Panc1 (cell line): ENCODE measurements at regions not wholly inside any gene's neighbourhood (a gene's known extent, or its start where the extent isn't known, plus 50 kb on each side); places are given as distances from the start of the nearest gene placed in this dataset.

Experiments
- ATAC-seq: fragments of 200-7000 bp; cut with Tn5 transposase; 2 replicates; pipeline ENCODE4 v1.9.1; 2020; ENCODE audit warnings: mild to moderate bottlenecking, moderate library complexity
- BruUV-seq: library from RNA; stranded (reverse); fragments of 400-500 nt; replicated peaks from 2 replicates; lab custom pipeline; 2021; lab: Mats Ljungman, UMichigan
- CTCF ChIA-PET: fragments of 300-600 bp; sonication (Branson Sonifier 250); formaldehyde crosslinking; loops from one replicate; lab custom pipeline; 2022; ENCODE audit warnings: antibody characterized with exemption; lab: Charles Lee
- POLR2A ChIA-PET: fragments of 300-600 bp; sonication (Branson Sonifier 250); formaldehyde crosslinking; loops from one replicate; lab custom pipeline; 2022; ENCODE audit warnings: antibody characterized with exemption; lab: Charles Lee
- DNase-seq: peaks from one replicate; pipeline ENCODE4 v3.0.0-alpha.2; 2010; ENCODE audit warnings: low read depth, low spot score
- H3K27ac ChIP-seq: 2 replicates; pipeline ENCODE4 v1.5.1; 2011; ENCODE audit warnings: mild to moderate bottlenecking, low read length, inconsistent platforms
- H3K27me3 ChIP-seq: fragments of 200-500 bp; sonication (Bioruptor generic); 2 replicates; pipeline ENCODE4 v1.6.0; 2014; ENCODE audit warnings: low read length, inconsistent platforms; ENCODE audit not compliant: control insufficient read depth, insufficient read depth
- H3K36me3 ChIP-seq: fragments of 200-500 bp; sonication (Bioruptor generic); 2 replicates; pipeline ENCODE4 v1.5.1; 2014; ENCODE audit warnings: inconsistent platforms, mild to moderate bottlenecking, low read length, moderate library complexity; ENCODE audit not compliant: control insufficient read depth, insufficient read depth
- H3K4me1 ChIP-seq: 2 replicates; pipeline ENCODE4 v1.5.1; 2011; ENCODE audit warnings: inconsistent platforms, mild to moderate bottlenecking, low read length, moderate library complexity; ENCODE audit not compliant: control insufficient read depth, insufficient read depth
- H3K4me3 ChIP-seq, 2 experiments: 2 replicates each; pipeline ENCODE4 v1.5.1; 2011 to 2012; ENCODE audit warnings: low read depth in 2 of 2, low read length in 2 of 2, mild to moderate bottlenecking in 2 of 2, inconsistent platforms in 1 of 2, moderate library complexity in 1 of 2
- H3K9me3 ChIP-seq: fragments of 200-500 bp; sonication (Bioruptor generic); 2 replicates; pipeline ENCODE4 v1.5.1; 2014; ENCODE audit warnings: low read depth, mild to moderate bottlenecking, inconsistent platforms, low read length, moderate library complexity; ENCODE audit not compliant: control insufficient read depth, insufficient read depth
- CTCF ChIP-seq: fragments of 450-650 bp; IDR thresholded peaks from 2 replicates; pipeline ENCODE4 v1.5.1; 2017; ENCODE audit warnings: mild to moderate bottlenecking
- POLR2AphosphoS5 ChIP-seq: IDR thresholded peaks from 2 replicates; pipeline ENCODE4 v1.6.1; 2012; ENCODE audit warnings: mild to moderate bottlenecking, low read depth, low read length, moderate library complexity
- REST ChIP-seq, 2 experiments: IDR thresholded peaks; 2 replicates each; pipeline ENCODE4 v1.6.1; 2011 to 2012; ENCODE audit warnings: low read depth in 2 of 2, control low read depth in 1 of 2, low read length in 1 of 2, mild to moderate bottlenecking in 1 of 2, moderate library complexity in 1 of 2; ENCODE audit not compliant: insufficient read depth in 1 of 2
- SIN3A ChIP-seq: IDR thresholded peaks from 2 replicates; pipeline ENCODE4 v1.6.1; 2012; ENCODE audit warnings: low read depth, mild to moderate bottlenecking, low read length, moderate library complexity, borderline replicate concordance; ENCODE audit not compliant: insufficient read depth
- TCF7L2 ChIP-seq: IDR thresholded peaks from 2 replicates; pipeline ENCODE4 v1.6.1; 2011; ENCODE audit warnings: mild to moderate bottlenecking, low read depth, low read length, inconsistent platforms
- in situ Hi-C: cut with HindIII; loops from 2 replicates; pipeline ENCODE4 v1.10.0; 2016; ENCODE audit warnings: low sequenced_read_pairs, low pct_unique_long_range_greater_than_20kb
- intact Hi-C: fragments of 100-400 bp; cut with micrococcal nuclease; formaldehyde crosslinking; loops from one replicate; pipeline ENCODE4 v1.10.0; 2022; ENCODE audit not compliant: unreplicated experiment

GRCh38 chr3:109888026-109888425 lies 550.7 kb upstream of the DPPA4 start:
- BruUV-seq, result no TSS peak
- CTCF ChIA-PET, result no interaction called here
- no peak overlapping the region for H3K4me3 ChIP-seq
- no peaks in the 10 kb centered on the region for H3K4me1 ChIP-seq
- no peak for DNase-seq
- ATAC-seq, result no peak
- in situ Hi-C loops (no loop called here), intact Hi-C loops (no loop called here)
- POLR2A ChIA-PET, result no interaction called here
- TF ChIP-seq TCF7L2 (no peak), CTCF (no peak), SIN3A (no peak), POLR2AphosphoS5 (no peak), REST (IDR thresholded peaks at IDR 0.05; ENCODE audit: insufficient read depth in 1 of 2, low read depth in 2 of 2, low read length in 1 of 2) (no peak)
- H3K9me3 ChIP-seq, result no peaks in the 10 kb centered on the region
- no peaks in the 10 kb centered on the region for H3K27me3 ChIP-seq
- no peak overlapping the region for H3K27ac ChIP-seq
- no peaks in the 10 kb centered on the region for H3K36me3 ChIP-seq

GRCh38 chr3:109897734-109898133 lies 560.4 kb upstream of the DPPA4 start:
- Histone ChIP-seq H3K27ac (no peak overlapping the region), H3K9me3 (no peaks in the 10 kb centered on the region), H3K36me3 (no peaks in the 10 kb centered on the region), H3K4me3 (no peak overlapping the region), H3K27me3 (no peaks in the 10 kb centered on the region), H3K4me1 (no peaks in the 10 kb centered on the region; the same call in 1 of the 2 replicates)
- in situ Hi-C loops (no loop called here), intact Hi-C loops (no loop called here)
- TF ChIP-seq CTCF (no peak), POLR2AphosphoS5 (no peak), REST (IDR thresholded peaks at IDR 0.05; ENCODE audit: insufficient read depth in 1 of 2, low read depth in 2 of 2, low read length in 1 of 2) (no peak), SIN3A (no peak), TCF7L2 (no peak)
- CTCF ChIA-PET, result no interaction called here
- DNase-seq, result no peak
- no peak for ATAC-seq
- no TSS peak for BruUV-seq
- POLR2A ChIA-PET, result no interaction called here
